ENCODE measurements at regions not wholly inside any gene's neighbourhood (a gene's known extent, or its start where the extent isn't known, plus 50 kb on each side); places are given as distances from the start of the nearest gene placed in this dataset.

- H3K79me2 ChIP-seq: no peaks in the 10 kb centered on the region
- no peaks in the 10 kb centered on the region for H4K20me1 ChIP-seq (ENCODE audit: insufficient read depth, poor library complexity, severe bottlenecking)
- H3K27ac ChIP-seq: no peak overlapping the region
- TF ChIP-seq CTCF (IDR thresholded peaks at IDR 0.05; ENCODE audit: poor library complexity) (no peak), EZH2 (IDR thresholded peaks at IDR 0.05; ENCODE audit: borderline replicate concordance) (no peak), EZH2phosphoT487 (IDR thresholded peaks at IDR 0.05; ENCODE audit: low read depth, severe bottlenecking, unreplicated experiment) (no peak)
- no peaks in the 10 kb centered on the region for H3K4me1 ChIP-seq (ENCODE audit: insufficient read depth)
- DNase-seq (ENCODE audit: low spot score): no peak
- no peak overlapping the region for H3K4me3 ChIP-seq
- no peaks in the 10 kb centered on the region for H3K27me3 ChIP-seq
- no peak overlapping the region for H3K4me2 ChIP-seq
- no peak overlapping the region for H2AFZ ChIP-seq
- WGBS (ENCODE audit: low lambda C conversion rate, missing lambda C conversion rate): 61% methylated on average over 1 of the region's 1 CpG
- H3K9me2 ChIP-seq (replicated peaks; ENCODE audit: insufficient read depth): no peaks in the 10 kb centered on the region
- no peaks in the 10 kb centered on the region for H3K36me3 ChIP-seq (replicated peaks; ENCODE audit: insufficient read depth, low read depth)
- no peaks in the 10 kb centered on the region for H3K9me3 ChIP-seq (ENCODE audit: low read depth)
Measured at GRCh38 chr6:67165606-67166005, 1458.6 kb upstream of the EYS start.

- Histone ChIP-seq H3K36me3 (replicated peaks; ENCODE audit: insufficient read depth, low read depth) (no peaks in the 10 kb centered on the region), H3K9me3 (ENCODE audit: low read depth) (no peaks in the 10 kb centered on the region), H3K27me3 (no peaks in the 10 kb centered on the region), H2AFZ (no peak overlapping the region), H3K4me2 (no peak overlapping the region), H3K4me3 (no peak overlapping the region), H3K9me2 (replicated peaks; ENCODE audit: insufficient read depth) (no peaks in the 10 kb centered on the region), H4K20me1 (ENCODE audit: insufficient read depth, poor library complexity, severe bottlenecking) (no peaks in the 10 kb centered on the region), H3K79me2 (no peaks in the 10 kb centered on the region), H3K27ac (no peak overlapping the region), H3K4me1 (ENCODE audit: insufficient read depth) (no peaks in the 10 kb centered on the region)
- TF ChIP-seq EZH2 (IDR thresholded peaks at IDR 0.05; ENCODE audit: borderline replicate concordance) (no peak), EZH2phosphoT487 (IDR thresholded peaks at IDR 0.05; ENCODE audit: low read depth, severe bottlenecking, unreplicated experiment) (no peak), CTCF (IDR thresholded peaks at IDR 0.05; ENCODE audit: poor library complexity) (no peak)
- DNase-seq (ENCODE audit: low spot score): no peak
- 54% methylated on average over 1 of the region's 1 CpG for WGBS (ENCODE audit: low lambda C conversion rate, missing lambda C conversion rate)
Measured at GRCh38 chr6:67160820-67161219, 1453.8 kb upstream of the EYS start.

- Histone ChIP-seq H3K79me2 (no peaks in the 10 kb centered on the region), H2AFZ (no peak overlapping the region), H3K4me3 (no peak overlapping the region), H3K36me3 (replicated peaks; ENCODE audit: insufficient read depth, low read depth) (no peaks in the 10 kb centered on the region), H3K9me2 (replicated peaks; ENCODE audit: insufficient read depth) (no peaks in the 10 kb centered on the region), H3K9me3 (ENCODE audit: low read depth) (no peaks in the 10 kb centered on the region), H4K20me1 (ENCODE audit: insufficient read depth, poor library complexity, severe bottlenecking) (no peaks in the 10 kb centered on the region), H3K4me1 (ENCODE audit: insufficient read depth) (no peaks in the 10 kb centered on the region), H3K4me2 (no peak overlapping the region), H3K27me3 (no peaks in the 10 kb centered on the region), H3K27ac (no peak overlapping the region)
- 77% methylated on average over 4 of the region's 4 CpGs for WGBS (ENCODE audit: low lambda C conversion rate, missing lambda C conversion rate)
- DNase-seq (ENCODE audit: low spot score): no peak
- TF ChIP-seq EZH2 (IDR thresholded peaks at IDR 0.05; ENCODE audit: borderline replicate concordance): no peak
- TF ChIP-seq CTCF (IDR thresholded peaks at IDR 0.05; ENCODE audit: poor library complexity): no peak
- TF ChIP-seq EZH2phosphoT487 (IDR thresholded peaks at IDR 0.05; ENCODE audit: low read depth, severe bottlenecking, unreplicated experiment): no peak
Measured at GRCh38 chr6:67141005-67141404, 1434.0 kb upstream of the EYS start.

GRCh38 chr6:67133973-67134372 lies 1426.9 kb upstream of the EYS start:
- no peak for TF ChIP-seq CTCF (IDR thresholded peaks at IDR 0.05; ENCODE audit: poor library complexity)
- no peak for TF ChIP-seq EZH2 (IDR thresholded peaks at IDR 0.05; ENCODE audit: borderline replicate concordance)
- no peak for TF ChIP-seq EZH2phosphoT487 (IDR thresholded peaks at IDR 0.05; ENCODE audit: low read depth, severe bottlenecking, unreplicated experiment)
- H3K27ac ChIP-seq: no peak overlapping the region
- no peaks in the 10 kb centered on the region for H3K79me2 ChIP-seq
- H3K4me2 ChIP-seq: no peak overlapping the region
- DNase-seq (ENCODE audit: low spot score): no peak
- no peaks in the 10 kb centered on the region for H3K4me1 ChIP-seq (ENCODE audit: insufficient read depth)
- H2AFZ ChIP-seq: no peak overlapping the region
- no peaks in the 10 kb centered on the region for H3K36me3 ChIP-seq (replicated peaks; ENCODE audit: insufficient read depth, low read depth)
- no peaks in the 10 kb centered on the region for H3K27me3 ChIP-seq
- H3K9me2 ChIP-seq (replicated peaks; ENCODE audit: insufficient read depth): no peaks in the 10 kb centered on the region
- WGBS (ENCODE audit: low lambda C conversion rate, missing lambda C conversion rate): 85% methylated on average over 5 of the region's 5 CpGs
- no peaks in the 10 kb centered on the region for H3K9me3 ChIP-seq (ENCODE audit: low read depth)
- H3K4me3 ChIP-seq: no peak overlapping the region
- H4K20me1 ChIP-seq (ENCODE audit: insufficient read depth, poor library complexity, severe bottlenecking): no peaks in the 10 kb centered on the region

Measured in hepatocyte (in vitro differentiated cells).